Central memory CD8-positive, alpha-beta T cell (primary cell): ENCODE measurements at regions not wholly inside any gene's neighbourhood (a gene's known extent, or its start where the extent isn't known, plus 50 kb on each side); places are given as distances from the start of the nearest gene placed in this dataset.
"Not testable (repeated sequence)": the region's sequence is repeated elsewhere in the genome, so short reads cannot be mapped to it uniquely, and the experiment has no call there.

Experiments used
- ATAC-seq: fragments of 150-1000 bp; cut with Tn5 transposase; replicated peaks from 2 replicates; pipeline ENCODE4 v1.10.0; 2022; ENCODE audit warnings: mild to moderate bottlenecking, moderate FRiP score, moderate number of reproducible peaks; ENCODE audit not compliant: poor library complexity, severe bottlenecking; ENCODE audit errors: extremely low read depth
- DNase-seq, 2 donors: peaks; one replicate each; pipeline ENCODE4 v3.0.0; 2021; ENCODE audit warnings: low spot score in 2 of 2
- H3K27ac Mint-ChIP-seq: one replicate; pipeline ENCODE4 v1.8.0; 2022; ENCODE audit warnings: low read depth, mild to moderate bottlenecking, moderate library complexity, mixed read lengths
- H3K27me3 Mint-ChIP-seq: one replicate; pipeline ENCODE4 v1.8.0; 2022; ENCODE audit warnings: mixed read lengths
- H3K36me3 Mint-ChIP-seq: one replicate; pipeline ENCODE4 v1.8.0; 2022; ENCODE audit warnings: mild to moderate bottlenecking, moderate library complexity, mixed read lengths; ENCODE audit not compliant: insufficient read depth
- H3K4me1 Mint-ChIP-seq: one replicate; pipeline ENCODE4 v1.8.0; 2022; ENCODE audit warnings: mixed read lengths
- H3K4me3 Mint-ChIP-seq: one replicate; pipeline ENCODE4 v1.8.0; 2022; ENCODE audit warnings: mild to moderate bottlenecking, moderate library complexity, mixed read lengths
- H3K9me3 Mint-ChIP-seq: one replicate; pipeline ENCODE4 v1.8.0; 2022; ENCODE audit warnings: mixed read lengths

DNA sequence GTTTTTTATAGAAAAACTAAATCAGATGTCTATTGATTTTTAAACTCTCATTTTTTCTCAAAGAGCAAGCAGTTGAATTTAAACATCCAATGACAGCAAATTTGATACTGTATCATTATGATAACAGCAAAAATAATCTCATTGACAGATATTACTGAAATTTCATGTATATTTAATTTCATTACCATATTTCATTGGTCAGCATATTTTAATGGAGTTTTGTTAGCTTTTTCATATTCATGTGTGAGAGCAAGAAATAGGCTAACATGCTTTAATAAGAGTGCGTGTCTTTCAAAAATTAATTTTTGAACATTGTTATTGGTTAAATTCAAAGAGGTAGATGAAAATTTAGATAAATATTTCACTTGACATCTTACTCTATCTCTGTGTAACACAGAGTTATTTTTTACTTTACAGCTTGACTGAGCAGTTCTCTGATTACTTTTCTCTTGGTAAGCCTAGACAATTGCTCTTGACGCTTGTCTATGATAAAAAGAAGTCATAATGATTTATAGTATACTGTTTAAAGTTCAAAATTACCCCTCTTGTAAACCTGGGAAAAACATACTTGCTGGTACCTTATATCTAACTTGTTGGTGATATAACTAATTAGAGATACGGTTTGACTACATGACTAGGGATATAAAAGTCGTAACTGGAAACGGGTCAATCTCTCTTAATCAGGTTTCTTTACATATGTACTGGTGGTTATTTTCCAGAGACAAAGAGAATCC lies 732.3 kb upstream of the NCAM2 start:
- ATAC-seq (no peak), DNase-seq (no peak)
- no peaks in the 10 kb centered on the region for H3K4me1 Mint-ChIP-seq
- no peak overlapping the region for H3K27ac Mint-ChIP-seq
- H3K36me3 Mint-ChIP-seq, result no peaks in the 10 kb centered on the region
- H3K9me3 Mint-ChIP-seq, result peaks cover 18% of the 10 kb centered on the region
- H3K27me3 Mint-ChIP-seq, result no peaks in the 10 kb centered on the region
- H3K4me3 Mint-ChIP-seq, result no peak overlapping the region

GRCh38 chr21:20266441-20266710 lies 731.8 kb upstream of the NCAM2 start:
- Mint-ChIP-seq H3K9me3 (peaks cover 23% of the 10 kb centered on the region), H3K4me1 (no peaks in the 10 kb centered on the region), H3K27ac (no peak overlapping the region), H3K4me3 (no peak overlapping the region), H3K36me3 (no peaks in the 10 kb centered on the region), H3K27me3 (no peaks in the 10 kb centered on the region)
- ATAC-seq (no peak), DNase-seq (no peak)

DNA sequence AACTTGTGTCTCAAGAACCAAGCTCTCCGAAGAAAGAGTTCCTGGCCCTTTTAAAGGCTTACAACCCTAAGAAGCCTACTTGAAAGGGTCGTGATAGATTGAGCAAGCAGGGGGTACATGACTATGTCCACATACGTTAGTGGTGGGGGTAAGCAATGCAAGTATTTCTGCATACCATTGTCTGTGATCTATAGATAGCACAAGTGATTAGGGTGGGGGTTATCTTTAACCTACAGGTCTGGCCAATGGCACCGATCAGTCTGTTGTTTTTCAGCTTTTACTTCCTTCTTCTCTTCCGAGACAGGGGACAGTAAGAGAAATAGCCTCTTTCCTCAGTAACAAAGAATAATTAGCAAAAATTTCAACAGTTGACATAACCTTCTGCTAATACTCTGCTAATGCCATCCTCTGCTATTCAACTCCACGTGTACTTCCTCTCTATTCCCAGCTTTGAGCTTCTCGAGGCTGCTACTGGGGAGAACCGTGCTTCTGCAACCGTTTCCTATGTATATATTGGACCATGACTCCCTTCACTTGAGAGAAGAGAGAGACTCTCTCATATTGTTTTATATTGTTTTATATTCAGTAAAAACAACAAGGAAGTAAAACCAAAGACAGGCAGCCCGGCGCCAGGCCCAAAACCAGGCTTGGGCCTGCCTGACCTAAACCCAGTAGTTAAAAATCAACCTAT lies 727.7 kb upstream of the NCAM2 start:
- Mint-ChIP-seq H3K36me3 (no peaks in the 10 kb centered on the region), H3K27ac (no peak overlapping the region), H3K27me3 (no peaks in the 10 kb centered on the region), H3K4me3 (no peak overlapping the region), H3K9me3 (peaks cover 27% of the 10 kb centered on the region), H3K4me1 (no peaks in the 10 kb centered on the region)
- ATAC-seq (no peak), DNase-seq (no peak)

GRCh38 chr21:20272791-20273362 lies 725.3 kb upstream of the NCAM2 start:
- no peaks in the 10 kb centered on the region for H3K27me3 Mint-ChIP-seq
- no peak overlapping the region for H3K27ac Mint-ChIP-seq

GRCh38 chr21:20276377-20276776 lies 721.8 kb upstream of the NCAM2 start:
- Mint-ChIP-seq H3K27me3 (no peaks in the 10 kb centered on the region), H3K36me3 (no peaks in the 10 kb centered on the region), H3K27ac (no peak overlapping the region), H3K4me3 (no peak overlapping the region), H3K9me3 (peaks cover 10% of the 10 kb centered on the region), H3K4me1 (no peaks in the 10 kb centered on the region)
- ATAC-seq, result no peak
- no peak for DNase-seq

More at GRCh38 chr21:20272791-20273362, 725.3 kb upstream of the NCAM2 start:
- H3K36me3 Mint-ChIP-seq, result no peaks in the 10 kb centered on the region
- no peak for DNase-seq
- H3K4me1 Mint-ChIP-seq, result no peaks in the 10 kb centered on the region
- no peak overlapping the region for H3K4me3 Mint-ChIP-seq
- peaks cover 24% of the 10 kb centered on the region for H3K9me3 Mint-ChIP-seq
- ATAC-seq, result no peak

GRCh38 chr21:20276954-20277353 lies 721.3 kb upstream of the NCAM2 start:
- no peaks in the 10 kb centered on the region for H3K36me3 Mint-ChIP-seq
- DNase-seq (no peak), ATAC-seq (no peak)
- no peaks in the 10 kb centered on the region for H3K4me1 Mint-ChIP-seq
- peaks cover 10% of the 10 kb centered on the region for H3K9me3 Mint-ChIP-seq
- no peak overlapping the region for H3K4me3 Mint-ChIP-seq
- H3K27ac Mint-ChIP-seq, result no peak overlapping the region
- no peaks in the 10 kb centered on the region for H3K27me3 Mint-ChIP-seq

DNA sequence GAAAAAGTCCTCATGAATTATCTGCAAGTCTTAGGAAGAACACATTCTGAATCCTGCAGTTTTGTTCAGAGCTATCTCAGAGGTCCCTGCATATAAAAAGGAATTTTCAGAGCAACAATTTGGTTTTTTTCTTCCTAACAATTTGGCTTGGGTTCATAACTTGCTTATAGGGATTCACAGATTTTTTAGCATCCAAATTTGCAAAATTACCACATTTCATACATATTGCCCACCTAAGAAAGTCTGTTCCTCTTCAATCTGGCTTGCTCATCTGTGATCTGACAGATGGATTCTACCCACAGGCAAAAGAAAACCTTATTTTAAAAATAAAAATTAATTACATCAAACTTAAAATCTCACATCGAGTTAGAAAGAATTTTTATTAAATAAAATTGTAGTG lies 714.4 kb upstream of the NCAM2 start:
- Mint-ChIP-seq H3K9me3 (peaks cover 6% of the 10 kb centered on the region), H3K27me3 (no peaks in the 10 kb centered on the region), H3K4me1 (no peaks in the 10 kb centered on the region), H3K4me3 (no peak overlapping the region), H3K36me3 (no peaks in the 10 kb centered on the region), H3K27ac (no peak overlapping the region)
- ATAC-seq (no peak), DNase-seq (no peak)

- Mint-ChIP-seq H3K4me3 (no peak overlapping the region), H3K36me3 (no peaks in the 10 kb centered on the region), H3K4me1 (no peaks in the 10 kb centered on the region), H3K27me3 (no peaks in the 10 kb centered on the region), H3K9me3 (peaks cover 2% of the 10 kb centered on the region), H3K27ac (no peak overlapping the region)
- ATAC-seq (no peak), DNase-seq (no peak)
Measured at GRCh38 chr21:20292280-20292679, 705.9 kb upstream of the NCAM2 start.

DNA sequence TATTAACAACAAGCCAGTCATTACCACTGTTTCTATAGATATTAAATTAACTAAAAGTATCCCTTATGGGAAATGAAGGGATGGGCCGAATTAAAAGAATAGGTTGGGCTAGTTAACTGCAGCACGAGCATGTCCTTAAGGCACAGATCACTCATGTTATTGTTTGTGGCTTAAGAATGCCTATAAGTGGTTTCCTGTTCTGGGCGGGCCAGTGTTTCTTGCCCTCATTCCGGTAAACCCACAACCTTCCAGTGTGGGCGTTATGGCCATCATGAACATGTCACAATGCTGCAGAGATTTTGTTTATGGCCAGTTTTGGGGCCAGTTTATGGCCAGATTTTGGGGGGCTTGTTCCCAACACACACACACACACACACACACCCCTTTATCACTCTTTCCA lies 705.4 kb upstream of the NCAM2 start:
- H3K4me3 Mint-ChIP-seq, H3K36me3 Mint-ChIP-seq, H3K27me3 Mint-ChIP-seq, ATAC-seq, DNase-seq, H3K4me1 Mint-ChIP-seq, H3K9me3 Mint-ChIP-seq, H3K27ac Mint-ChIP-seq: not testable (repeated sequence)

GRCh38 chr21:20301395-20301794 lies 696.8 kb upstream of the NCAM2 start:
- Mint-ChIP-seq H3K4me3 (no peak overlapping the region), H3K27me3 (no peaks in the 10 kb centered on the region), H3K4me1 (no peaks in the 10 kb centered on the region), H3K9me3 (peaks cover 9% of the 10 kb centered on the region), H3K27ac (no peak overlapping the region), H3K36me3 (no peaks in the 10 kb centered on the region)
- DNase-seq, result no peak
- ATAC-seq, result no peak

GRCh38 chr21:20302084-20302483 lies 696.1 kb upstream of the NCAM2 start:
- no peak for ATAC-seq
- Mint-ChIP-seq H3K27ac (no peak overlapping the region), H3K4me1 (no peaks in the 10 kb centered on the region), H3K27me3 (no peaks in the 10 kb centered on the region), H3K4me3 (no peak overlapping the region), H3K36me3 (no peaks in the 10 kb centered on the region), H3K9me3 (peaks cover 9% of the 10 kb centered on the region)
- DNase-seq, result no peak

DNA sequence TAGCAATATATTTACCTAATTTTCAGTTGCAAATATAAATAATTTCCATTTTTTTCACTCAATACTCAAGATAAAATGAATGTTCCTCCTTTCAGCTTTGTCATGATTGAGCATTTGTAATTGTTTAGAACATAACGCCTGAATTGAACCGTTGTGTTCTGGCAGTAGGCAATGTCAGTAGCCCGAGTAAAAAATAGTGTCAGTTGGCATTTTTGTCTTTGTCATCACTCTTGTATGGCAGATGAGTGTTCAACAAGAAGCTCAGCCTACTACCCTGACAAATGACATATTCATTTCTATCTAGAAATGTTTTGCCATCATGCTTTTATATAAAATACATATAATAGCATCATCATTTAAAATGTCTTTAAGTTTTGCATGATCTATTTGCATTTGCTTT lies 691.4 kb upstream of the NCAM2 start:
- Mint-ChIP-seq H3K9me3 (peaks cover 14% of the 10 kb centered on the region), H3K36me3 (no peaks in the 10 kb centered on the region), H3K4me1 (no peaks in the 10 kb centered on the region), H3K4me3 (no peak overlapping the region), H3K27me3 (no peaks in the 10 kb centered on the region), H3K27ac (no peak overlapping the region)
- ATAC-seq (no peak), DNase-seq (no peak)

DNA sequence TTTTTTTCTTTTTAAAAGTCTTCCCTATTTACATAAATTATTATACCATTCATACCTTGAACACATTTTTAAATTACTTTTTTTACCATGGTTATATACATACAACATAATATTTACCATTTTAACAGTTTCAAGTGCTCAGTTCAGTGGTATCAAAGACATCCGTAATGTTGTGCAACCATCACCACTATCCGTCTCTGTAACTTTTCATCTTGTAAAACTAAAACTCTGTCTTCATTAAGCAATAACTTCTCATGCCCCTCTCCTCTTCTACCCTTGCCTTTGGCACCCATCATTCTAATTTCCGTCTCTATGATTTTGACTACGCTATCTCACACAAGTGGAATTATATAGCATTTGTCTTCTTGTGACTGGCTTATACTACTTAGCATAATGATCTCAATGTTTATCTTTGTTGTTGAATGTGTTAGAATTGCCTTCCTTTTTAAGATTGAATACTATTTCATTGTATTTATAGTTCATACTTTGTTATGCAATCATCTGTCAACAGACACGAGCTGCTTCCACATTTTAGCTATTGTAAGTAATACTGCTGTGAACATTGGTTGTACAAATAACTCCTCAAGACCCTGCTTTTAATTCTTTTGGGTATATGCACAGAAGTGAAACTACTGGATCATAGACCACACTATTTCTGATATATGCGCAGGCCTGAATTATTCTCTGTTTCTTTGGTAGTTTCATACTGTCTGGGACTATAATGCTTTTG lies 689.5 kb upstream of the NCAM2 start:
- no peak for DNase-seq
- no peaks in the 10 kb centered on the region for H3K4me1 Mint-ChIP-seq

More for the DNA sequence above, 689.5 kb upstream of the NCAM2 start:
- Mint-ChIP-seq H3K9me3 (peaks cover 9% of the 10 kb centered on the region), H3K27ac (no peak overlapping the region), H3K4me3 (no peak overlapping the region), H3K36me3 (no peaks in the 10 kb centered on the region), H3K27me3 (no peaks in the 10 kb centered on the region)
- ATAC-seq, result no peak
